DMS53 (cell line): ENCODE measurements at regions not wholly inside any gene's neighbourhood (a gene's known extent, or its start where the extent isn't known, plus 50 kb on each side); places are given as distances from the start of the nearest gene placed in this dataset.
A peak's percentile ranks its signal among the peaks of the same experiment; 100 is the strongest.
"Not testable (repeated sequence)": the region's sequence is repeated elsewhere in the genome, so short reads cannot be mapped to it uniquely, and the experiment has no call there.

ENCODE experiments used
- DNase-seq: peaks from one replicate; lab custom pipeline; 2025; lab: John Stamatoyannopoulos, UW

- DNase-seq, result no peak
Observed at GRCh38 chr17:72470734-72471133, 349.9 kb downstream of the SOX9 start.

GRCh38 chr17:72471296-72471695 lies 350.5 kb downstream of the SOX9 start:
- DNase-seq, result no peak

- no peak for DNase-seq
Observed at GRCh38 chr17:72472106-72472505, 351.3 kb downstream of the SOX9 start.

- not testable (repeated sequence) for DNase-seq
Observed at GRCh38 chr17:72472853-72473390, 352.1 kb downstream of the SOX9 start.

- DNase-seq, result no peak
Observed at GRCh38 chr17:72474243-72474642, 353.4 kb downstream of the SOX9 start.

GRCh38 chr17:72474719-72475477 lies 354.1 kb downstream of the SOX9 start:
- DNase-seq, result peak; percentile 45

- DNase-seq, result no peak
Observed at GRCh38 chr17:72476134-72476533, 355.3 kb downstream of the SOX9 start.

- DNase-seq, result no peak
Observed at GRCh38 chr17:72476575-72476986, 355.8 kb downstream of the SOX9 start.

GRCh38 chr17:72477491-72477890 lies 356.7 kb downstream of the SOX9 start:
- peak; percentile 96 for DNase-seq

- peak; percentile 68 for DNase-seq
Observed at GRCh38 chr17:72479113-72479512, 358.3 kb downstream of the SOX9 start.

GRCh38 chr17:72481572-72481971 lies 360.8 kb downstream of the SOX9 start:
- no peak for DNase-seq

GRCh38 chr17:72485596-72485995 lies 364.8 kb downstream of the SOX9 start:
- DNase-seq, result no peak

GRCh38 chr17:72486806-72487205 lies 366.0 kb downstream of the SOX9 start:
- DNase-seq, result no peak

GRCh38 chr17:72487731-72488494 lies 367.1 kb downstream of the SOX9 start:
- DNase-seq, result no peak

GRCh38 chr17:72488555-72489271 lies 367.9 kb downstream of the SOX9 start:
- DNase-seq, result no peak

- no peak for DNase-seq
Observed at GRCh38 chr17:72489272-72489641, 368.4 kb downstream of the SOX9 start.

GRCh38 chr17:72491102-72491501 lies 370.3 kb downstream of the SOX9 start:
- no peak for DNase-seq

GRCh38 chr17:72492494-72492893 lies 371.7 kb downstream of the SOX9 start:
- no peak for DNase-seq

GRCh38 chr17:72492941-72493340 lies 372.1 kb downstream of the SOX9 start:
- no peak for DNase-seq

GRCh38 chr17:72494566-72494965 lies 373.7 kb downstream of the SOX9 start:
- peak; percentile 60 for DNase-seq

GRCh38 chr17:72496461-72496860 lies 375.6 kb downstream of the SOX9 start:
- no peak for DNase-seq

GRCh38 chr17:72497915-72498314 lies 377.1 kb downstream of the SOX9 start:
- no peak for DNase-seq
